ENCODE measurements at regions not wholly inside any gene's neighbourhood (a gene's known extent, or its start where the extent isn't known, plus 50 kb on each side); places are given as distances from the start of the nearest gene placed in this dataset.

DNA sequence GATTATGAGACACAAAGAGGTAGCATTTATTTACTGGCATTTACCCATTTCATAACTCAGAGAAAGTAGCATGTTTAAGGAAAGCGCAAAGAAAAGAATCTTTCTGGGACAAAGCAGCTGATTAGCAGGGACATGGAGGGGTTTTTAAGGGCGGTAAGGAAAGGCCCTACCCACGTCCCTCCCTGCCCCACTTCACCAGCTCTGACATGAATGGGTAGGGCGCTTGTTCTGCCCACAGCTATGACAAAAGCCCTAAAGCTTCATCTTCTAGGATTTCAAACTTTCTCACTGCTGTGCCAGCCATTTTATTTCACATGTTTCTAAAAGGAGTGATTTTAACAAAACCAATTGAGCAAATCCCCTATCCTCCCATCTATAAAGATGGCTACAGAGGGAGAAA is 406.9 kb upstream of the KLF6 start:
- TF ChIP-seq, protein P1, sequence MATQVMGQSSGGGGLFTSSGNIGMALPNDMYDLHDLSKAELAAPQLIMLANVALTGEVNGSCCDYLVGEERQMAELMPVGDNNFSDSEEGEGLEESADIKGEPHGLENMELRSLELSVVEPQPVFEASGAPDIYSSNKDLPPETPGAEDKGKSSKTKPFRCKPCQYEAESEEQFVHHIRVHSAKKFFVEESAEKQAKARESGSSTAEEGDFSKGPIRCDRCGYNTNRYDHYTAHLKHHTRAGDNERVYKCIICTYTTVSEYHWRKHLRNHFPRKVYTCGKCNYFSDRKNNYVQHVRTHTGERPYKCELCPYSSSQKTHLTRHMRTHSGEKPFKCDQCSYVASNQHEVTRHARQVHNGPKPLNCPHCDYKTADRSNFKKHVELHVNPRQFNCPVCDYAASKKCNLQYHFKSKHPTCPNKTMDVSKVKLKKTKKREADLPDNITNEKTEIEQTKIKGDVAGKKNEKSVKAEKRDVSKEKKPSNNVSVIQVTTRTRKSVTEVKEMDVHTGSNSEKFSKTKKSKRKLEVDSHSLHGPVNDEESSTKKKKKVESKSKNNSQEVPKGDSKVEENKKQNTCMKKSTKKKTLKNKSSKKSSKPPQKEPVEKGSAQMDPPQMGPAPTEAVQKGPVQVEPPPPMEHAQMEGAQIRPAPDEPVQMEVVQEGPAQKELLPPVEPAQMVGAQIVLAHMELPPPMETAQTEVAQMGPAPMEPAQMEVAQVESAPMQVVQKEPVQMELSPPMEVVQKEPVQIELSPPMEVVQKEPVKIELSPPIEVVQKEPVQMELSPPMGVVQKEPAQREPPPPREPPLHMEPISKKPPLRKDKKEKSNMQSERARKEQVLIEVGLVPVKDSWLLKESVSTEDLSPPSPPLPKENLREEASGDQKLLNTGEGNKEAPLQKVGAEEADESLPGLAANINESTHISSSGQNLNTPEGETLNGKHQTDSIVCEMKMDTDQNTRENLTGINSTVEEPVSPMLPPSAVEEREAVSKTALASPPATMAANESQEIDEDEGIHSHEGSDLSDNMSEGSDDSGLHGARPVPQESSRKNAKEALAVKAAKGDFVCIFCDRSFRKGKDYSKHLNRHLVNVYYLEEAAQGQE (IDR thresholded peaks at IDR 0.05; ENCODE audit: low read depth) = no peak
- TF ChIP-seq, protein P2, sequence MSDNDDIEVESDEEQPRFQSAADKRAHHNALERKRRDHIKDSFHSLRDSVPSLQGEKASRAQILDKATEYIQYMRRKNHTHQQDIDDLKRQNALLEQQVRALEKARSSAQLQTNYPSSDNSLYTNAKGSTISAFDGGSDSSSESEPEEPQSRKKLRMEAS (IDR thresholded peaks at IDR 0.05) = no peak
- TF ChIP-seq EP300 (IDR thresholded peaks at IDR 0.05; ENCODE audit: borderline replicate concordance) (no peak), EGR1 (IDR thresholded peaks at IDR 0.05) (no peak), NFIC (IDR thresholded peaks at IDR 0.05) (no peak), TAF1 (IDR thresholded peaks at IDR 0.05; ENCODE audit: low read depth) (no peak), YY1 (IDR thresholded peaks at IDR 0.05; ENCODE audit: low read depth) (no peak), CEBPB (IDR thresholded peaks at IDR 0.05) (no peak), TCF12 (IDR thresholded peaks at IDR 0.05; ENCODE audit: low read depth) (no peak), FOXM1 (IDR thresholded peaks at IDR 0.05; ENCODE audit: borderline replicate concordance, low read depth) (no peak), TEAD4 (IDR thresholded peaks at IDR 0.05) (no peak), ZBTB7A (IDR thresholded peaks at IDR 0.05; ENCODE audit: low read depth) (no peak), RAD21 (IDR thresholded peaks at IDR 0.05; ENCODE audit: low read depth) (no peak)

Measured in Ishikawa (cell line).